ENCODE measurements at regions not wholly inside any gene's neighbourhood (a gene's known extent, or its start where the extent isn't known, plus 50 kb on each side); places are given as distances from the start of the nearest gene placed in this dataset.
"Not testable (repeated sequence)": the region's sequence is repeated elsewhere in the genome, so short reads cannot be mapped to it uniquely, and the experiment has no call there.

DNA sequence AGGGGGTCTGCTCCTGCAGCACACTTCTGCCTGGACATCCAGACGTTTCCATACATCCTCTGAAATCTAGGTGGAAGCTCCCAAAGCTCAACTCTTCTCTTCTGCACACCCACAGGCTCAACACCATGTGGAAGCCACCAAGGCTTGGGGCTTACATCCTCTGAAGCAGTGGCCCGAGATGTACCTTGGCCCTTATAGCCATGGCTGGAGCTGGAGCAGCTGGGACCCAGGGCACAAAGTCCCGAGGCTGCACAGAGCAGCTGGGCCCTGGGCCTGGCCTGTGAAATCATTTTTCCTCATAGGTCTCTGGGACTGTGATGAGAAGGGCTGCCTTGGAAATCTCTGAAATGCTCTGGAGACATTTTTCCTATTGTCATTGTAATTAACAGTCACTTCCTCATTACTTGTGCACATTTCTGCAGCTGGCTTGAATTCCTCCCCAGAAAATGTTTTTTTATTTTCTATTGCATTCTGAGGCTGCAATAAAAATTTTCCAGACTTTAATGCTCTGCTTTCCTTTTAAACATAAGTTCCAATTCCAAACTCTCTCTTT, 645.6 kb downstream of the RWDD3 start:
- no peak for DNase-seq (ENCODE audit: low spot score)
- TF ChIP-seq, protein P1, sequence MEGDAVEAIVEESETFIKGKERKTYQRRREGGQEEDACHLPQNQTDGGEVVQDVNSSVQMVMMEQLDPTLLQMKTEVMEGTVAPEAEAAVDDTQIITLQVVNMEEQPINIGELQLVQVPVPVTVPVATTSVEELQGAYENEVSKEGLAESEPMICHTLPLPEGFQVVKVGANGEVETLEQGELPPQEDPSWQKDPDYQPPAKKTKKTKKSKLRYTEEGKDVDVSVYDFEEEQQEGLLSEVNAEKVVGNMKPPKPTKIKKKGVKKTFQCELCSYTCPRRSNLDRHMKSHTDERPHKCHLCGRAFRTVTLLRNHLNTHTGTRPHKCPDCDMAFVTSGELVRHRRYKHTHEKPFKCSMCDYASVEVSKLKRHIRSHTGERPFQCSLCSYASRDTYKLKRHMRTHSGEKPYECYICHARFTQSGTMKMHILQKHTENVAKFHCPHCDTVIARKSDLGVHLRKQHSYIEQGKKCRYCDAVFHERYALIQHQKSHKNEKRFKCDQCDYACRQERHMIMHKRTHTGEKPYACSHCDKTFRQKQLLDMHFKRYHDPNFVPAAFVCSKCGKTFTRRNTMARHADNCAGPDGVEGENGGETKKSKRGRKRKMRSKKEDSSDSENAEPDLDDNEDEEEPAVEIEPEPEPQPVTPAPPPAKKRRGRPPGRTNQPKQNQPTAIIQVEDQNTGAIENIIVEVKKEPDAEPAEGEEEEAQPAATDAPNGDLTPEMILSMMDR (IDR thresholded peaks at IDR 0.05; ENCODE audit: extremely low read depth, insufficient read depth, missing control alignments) = no peak
- in situ Hi-C loops (cut with MboI; ENCODE audit: low pct_unique_long_range_greater_than_20kb, low sequenced_read_pairs, unreplicated experiment) = no loop called here

DNA sequence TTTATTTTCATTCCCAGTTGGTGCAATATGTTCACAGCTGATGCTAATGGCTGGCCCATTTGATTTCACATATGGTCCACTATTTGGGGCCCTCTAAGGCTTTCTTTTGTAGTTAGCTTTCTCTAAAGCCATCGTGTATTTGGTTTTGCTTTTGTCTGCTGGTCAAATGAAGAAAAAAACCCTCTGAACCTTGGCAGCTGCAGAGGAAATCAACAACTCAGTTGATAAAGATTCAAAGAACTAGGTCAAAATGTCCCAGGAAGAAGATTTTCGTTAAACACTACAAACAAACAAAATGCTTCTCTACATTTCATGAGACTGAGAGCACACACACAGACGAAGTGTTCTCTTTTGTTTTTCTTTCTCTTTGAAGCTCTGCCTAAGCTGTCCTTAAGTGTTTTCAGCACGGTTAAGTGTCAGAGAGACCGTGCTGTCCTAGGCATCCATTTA, 655.0 kb downstream of the RWDD3 start:
- no peak for DNase-seq (ENCODE audit: low spot score)
- in situ Hi-C loops (cut with MboI; ENCODE audit: low pct_unique_long_range_greater_than_20kb, low sequenced_read_pairs, unreplicated experiment) = no loop called here
- TF ChIP-seq, protein P1 (IDR thresholded peaks at IDR 0.05; ENCODE audit: extremely low read depth, insufficient read depth, missing control alignments) = no peak

DNA sequence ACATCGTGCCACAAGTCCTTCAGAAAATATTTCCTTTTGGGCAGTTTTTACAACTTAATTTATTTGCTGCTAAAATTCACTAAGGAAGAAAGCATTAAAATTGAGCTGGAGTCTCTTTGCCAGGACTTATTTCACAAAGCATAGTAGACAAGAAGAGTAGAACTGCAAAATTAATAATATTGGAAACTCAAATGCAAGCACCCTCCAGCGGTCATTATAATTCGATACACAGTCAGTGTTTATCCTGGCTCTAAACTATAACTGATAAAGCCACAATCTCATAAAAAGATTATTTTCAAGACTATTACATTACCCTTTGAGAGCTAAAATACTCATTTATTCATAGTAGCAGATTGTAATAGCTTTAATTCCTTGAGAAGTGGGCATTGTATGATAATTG, 655.4 kb downstream of the RWDD3 start:
- in situ Hi-C loops (cut with MboI; ENCODE audit: low pct_unique_long_range_greater_than_20kb, low sequenced_read_pairs, unreplicated experiment) = no loop called here
- TF ChIP-seq, protein P1 (IDR thresholded peaks at IDR 0.05; ENCODE audit: extremely low read depth, insufficient read depth, missing control alignments) = no peak
- no peak for DNase-seq (ENCODE audit: low spot score)

DNA sequence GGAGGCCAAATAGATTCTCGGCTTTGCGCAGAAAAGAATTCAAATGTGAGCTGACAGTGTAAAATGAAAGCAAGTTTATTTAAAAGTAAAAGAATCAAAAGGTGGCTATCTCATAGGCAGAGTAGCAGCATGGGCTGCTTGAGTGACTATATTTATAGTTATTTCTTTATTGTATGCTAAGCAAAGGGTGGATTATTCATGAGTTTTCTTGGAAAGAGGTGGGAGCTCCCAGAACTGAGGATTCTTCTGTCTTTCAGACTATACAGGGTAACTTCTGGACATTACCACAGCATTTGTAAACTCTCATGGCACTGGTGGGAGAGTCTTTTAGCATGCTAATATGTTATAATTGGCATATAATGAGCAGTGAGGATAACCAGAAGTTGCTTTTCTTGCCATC, 659.9 kb downstream of the RWDD3 start:
- TF ChIP-seq, protein P1 (IDR thresholded peaks at IDR 0.05; ENCODE audit: extremely low read depth, insufficient read depth, missing control alignments) = no peak
- in situ Hi-C loops (cut with MboI; ENCODE audit: low pct_unique_long_range_greater_than_20kb, low sequenced_read_pairs, unreplicated experiment) = no loop called here
- DNase-seq (ENCODE audit: low spot score) = no peak

DNA sequence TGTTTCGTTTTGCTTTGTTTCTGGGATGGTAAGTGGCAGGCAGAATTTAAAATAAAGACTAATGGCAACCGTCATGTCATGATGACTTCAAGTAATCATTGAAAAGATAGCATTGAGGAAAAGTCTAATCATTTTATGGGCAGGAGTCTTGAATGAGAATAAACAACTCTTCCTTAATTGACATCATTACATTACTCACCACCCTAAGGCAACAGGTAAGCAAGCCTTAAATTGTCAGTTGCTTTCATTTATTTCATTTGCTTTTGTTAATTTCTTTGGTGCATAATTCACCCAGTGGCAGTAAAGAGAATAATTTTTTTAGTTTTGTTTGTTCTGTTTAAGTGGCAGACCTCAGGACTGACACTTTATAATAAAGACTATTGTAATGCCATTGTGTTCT, 669.0 kb downstream of the RWDD3 start:
- in situ Hi-C loops (cut with MboI; ENCODE audit: low pct_unique_long_range_greater_than_20kb, low sequenced_read_pairs, unreplicated experiment) = no loop called here
- no peak for DNase-seq (ENCODE audit: low spot score)
- TF ChIP-seq, protein P1 (IDR thresholded peaks at IDR 0.05; ENCODE audit: extremely low read depth, insufficient read depth, missing control alignments) = no peak

DNA sequence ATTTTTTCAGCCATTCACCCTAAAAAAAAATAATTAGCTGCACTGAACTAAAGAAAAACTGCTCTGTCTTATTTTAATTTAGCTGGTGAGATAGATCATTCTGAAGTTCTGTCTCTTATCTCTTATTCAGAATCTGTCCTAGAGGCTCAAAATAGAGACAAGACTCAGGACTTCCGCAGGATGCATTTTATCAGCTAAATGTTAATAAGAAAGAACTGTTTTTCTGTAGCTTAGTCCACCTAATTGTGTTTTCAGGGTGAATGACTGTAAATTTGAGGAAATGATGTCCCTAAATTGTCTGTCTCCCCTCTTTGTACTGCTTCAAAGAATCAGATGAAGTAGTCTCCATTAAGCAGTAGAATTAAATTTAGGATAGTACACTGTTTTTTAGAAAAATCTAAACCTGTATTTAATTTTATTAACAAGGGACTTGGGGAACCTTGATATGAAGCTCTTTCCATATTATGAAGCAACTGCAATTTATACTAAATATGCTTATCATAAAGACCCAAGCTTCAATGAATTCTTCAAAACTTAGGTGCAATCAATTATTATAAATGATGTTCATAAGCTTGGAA, 671.9 kb downstream of the RWDD3 start:
- TF ChIP-seq, protein P1 (IDR thresholded peaks at IDR 0.05; ENCODE audit: extremely low read depth, insufficient read depth, missing control alignments) = no peak
- DNase-seq (ENCODE audit: low spot score) = no peak
- in situ Hi-C loops (cut with MboI; ENCODE audit: low pct_unique_long_range_greater_than_20kb, low sequenced_read_pairs, unreplicated experiment) = no loop called here

DNA sequence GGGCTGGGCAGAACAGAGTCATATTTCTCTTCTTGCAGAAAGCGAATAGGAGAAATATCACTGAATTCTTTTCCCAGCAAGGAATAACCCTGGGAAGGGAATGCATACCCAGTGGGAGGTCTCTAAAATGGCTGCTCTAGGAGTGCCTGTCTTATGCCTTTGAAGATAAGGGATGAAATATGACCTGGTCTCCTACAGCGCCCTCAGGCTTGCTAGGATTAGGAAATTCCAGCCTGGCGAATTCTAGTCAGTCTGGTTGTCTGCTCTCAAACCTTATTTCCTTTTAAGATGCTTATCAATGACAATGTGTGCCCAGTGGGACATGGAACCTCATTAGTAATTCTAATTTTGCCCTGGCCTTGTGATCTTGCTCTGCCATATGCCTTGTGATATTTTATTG, 677.7 kb downstream of the RWDD3 start:
- in situ Hi-C loops (cut with MboI; ENCODE audit: low pct_unique_long_range_greater_than_20kb, low sequenced_read_pairs, unreplicated experiment); DNase-seq (ENCODE audit: low spot score): not testable (repeated sequence)
